OCI-LY1 (cell line): ENCODE measurements at regions not wholly inside any gene's neighbourhood (a gene's known extent, or its start where the extent isn't known, plus 50 kb on each side); places are given as distances from the start of the nearest gene placed in this dataset.

Source experiments
- CTCF ChIP-seq: fragments of 200-600 bp; sonication (generic), shearing (Covaris generic); IDR thresholded peaks from 2 replicates; pipeline ENCODE4 v1.5.1; 2017; ENCODE audit warnings: mild to moderate bottlenecking, antibody characterized with exemption, low read length, moderate library complexity, mixed read lengths
- EZH2 ChIP-seq: fragments of 200-600 bp; sonication (generic), shearing (Covaris generic); IDR thresholded peaks from 2 replicates; pipeline ENCODE4 v1.8.0; 2017; ENCODE audit warnings: borderline replicate concordance, mixed run types, mild to moderate bottlenecking, antibody characterized with exemption, low read length, moderate library complexity, mixed read lengths

GRCh38 chr3:181326637-181327223, 337.2 kb upstream of the DNAJC19 start:
- TF ChIP-seq CTCF (peak; percentile 97), EZH2 (no peak)
